ENCODE measurements at regions not wholly inside any gene's neighbourhood (a gene's known extent, or its start where the extent isn't known, plus 50 kb on each side); places are given as distances from the start of the nearest gene placed in this dataset.

GRCh38 chr1:96331596-96331995 is 390.0 kb upstream of the PTBP2 start:
- TF ChIP-seq CTCF (conservative IDR thresholded peaks at IDR 0.05): no peak
- TF ChIP-seq EZH2 (IDR thresholded peaks at IDR 0.05; ENCODE audit: low read depth): no peak

Data from PC-9 (cell line).